NCI-H2196 treated with DMSO at 0.1 percent for 48 hours (cell line): ENCODE measurements at regions not wholly inside any gene's neighbourhood (a gene's known extent, or its start where the extent isn't known, plus 50 kb on each side); places are given as distances from the start of the nearest gene placed in this dataset.

Experiments used
- DNase-seq: peaks from one replicate; lab custom pipeline; 2025; ENCODE audit not compliant: unreplicated experiment; lab: John Stamatoyannopoulos, UW

DNA sequence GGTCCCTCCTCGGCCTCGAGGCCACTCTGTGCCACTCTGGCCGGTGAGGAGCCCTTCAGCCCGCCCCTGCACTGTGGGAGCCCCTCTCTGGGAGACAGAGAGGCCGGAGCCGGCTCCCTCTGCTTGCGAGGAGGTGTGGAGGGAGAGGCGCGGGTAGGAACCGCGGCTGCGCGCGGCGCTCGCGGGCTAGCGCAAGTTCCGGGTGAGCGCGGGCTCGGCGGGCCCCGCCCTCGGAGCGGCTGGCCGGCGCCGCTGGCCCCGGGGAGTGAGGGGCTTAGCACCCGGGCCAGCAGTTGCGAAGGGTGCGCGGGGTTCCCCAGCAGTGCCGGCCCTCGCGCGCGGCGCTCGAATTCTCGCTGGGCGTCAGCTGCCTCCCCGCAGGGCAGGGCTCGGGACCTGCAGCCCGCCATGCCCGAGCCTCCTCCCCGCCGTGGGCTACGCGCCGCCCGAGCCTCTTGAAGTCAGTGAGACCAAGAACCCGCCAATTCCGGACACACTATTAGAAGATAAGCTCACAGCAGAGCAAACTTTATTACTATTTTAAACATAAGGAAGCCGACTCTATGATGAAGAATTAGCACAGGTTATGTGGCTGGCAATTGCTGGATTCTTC, 825.8 kb upstream of the FANCL start:
- no peak for DNase-seq

DNA sequence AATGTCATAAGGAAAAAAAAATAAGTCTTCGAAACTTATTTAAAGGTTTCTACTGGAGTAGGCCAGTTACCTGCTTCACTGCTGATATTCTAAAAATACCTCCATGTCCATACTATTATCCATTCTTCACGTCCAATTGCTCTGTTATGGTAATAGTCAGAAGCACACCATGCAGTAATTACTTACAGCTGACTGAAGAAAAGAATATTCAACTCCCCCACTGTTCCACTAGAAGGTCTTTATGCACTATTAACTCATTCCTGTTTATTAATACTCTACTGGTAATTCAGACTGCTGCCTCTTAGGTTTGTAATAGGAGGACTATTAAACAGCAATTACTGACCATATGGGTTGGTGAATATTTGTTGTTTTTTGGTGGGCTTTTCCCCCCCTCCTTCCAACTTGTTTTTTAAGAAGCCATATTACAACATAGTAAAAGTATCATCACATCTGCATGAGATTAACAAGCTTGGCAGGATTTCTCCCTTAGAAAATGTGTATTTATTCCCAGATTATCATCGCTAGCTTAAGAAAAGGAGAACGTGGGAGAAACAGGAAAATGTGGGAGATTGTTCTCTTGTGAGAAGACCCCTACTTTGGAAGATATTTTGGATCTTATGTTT, 806.4 kb upstream of the FANCL start:
- DNase-seq = no peak

DNA sequence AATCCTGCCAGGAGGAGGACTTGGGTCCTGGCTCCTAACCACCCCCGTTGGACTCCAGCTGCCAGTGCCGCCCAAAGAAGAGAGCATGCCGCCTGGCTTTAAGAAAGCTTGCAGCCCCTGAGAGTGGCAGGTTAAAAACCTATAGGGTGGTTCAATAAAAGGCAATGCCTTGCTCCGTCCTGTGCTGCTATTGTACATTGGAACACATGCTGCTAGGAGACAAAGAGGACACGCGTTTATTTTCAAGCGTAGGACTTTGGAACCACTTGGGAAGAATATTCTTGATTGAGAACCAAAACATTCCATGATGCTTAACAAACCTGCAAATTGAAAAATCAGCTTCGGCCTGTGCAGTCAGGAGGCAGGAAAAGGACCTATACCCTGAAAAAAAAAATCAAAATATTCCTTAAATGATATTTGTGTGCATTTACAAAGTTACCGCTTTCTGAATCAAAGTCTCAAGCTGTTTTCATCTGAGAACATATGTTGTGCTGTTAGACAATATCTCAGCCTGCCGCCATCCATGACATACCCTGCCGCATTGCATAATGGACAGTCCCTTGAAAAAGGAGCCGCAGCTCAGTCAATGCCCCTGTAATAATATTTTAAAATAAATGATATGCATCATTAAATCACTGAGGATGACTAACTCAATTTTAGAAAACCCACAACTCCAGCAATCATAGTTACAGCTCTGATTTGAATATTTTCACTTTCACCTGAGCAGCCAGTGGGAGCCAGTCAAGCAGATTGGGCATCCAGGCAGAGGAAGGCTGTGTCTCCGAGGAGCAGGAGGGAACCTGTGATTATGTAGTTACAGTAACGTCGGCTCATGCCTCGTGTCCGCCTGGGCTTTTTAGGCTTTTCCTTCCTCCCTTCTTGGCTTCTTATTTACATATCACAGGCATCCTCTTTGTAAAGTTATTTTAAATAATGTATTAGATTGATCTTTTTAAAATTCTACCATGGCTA, 805.6 kb upstream of the FANCL start:
- no peak for DNase-seq

DNA sequence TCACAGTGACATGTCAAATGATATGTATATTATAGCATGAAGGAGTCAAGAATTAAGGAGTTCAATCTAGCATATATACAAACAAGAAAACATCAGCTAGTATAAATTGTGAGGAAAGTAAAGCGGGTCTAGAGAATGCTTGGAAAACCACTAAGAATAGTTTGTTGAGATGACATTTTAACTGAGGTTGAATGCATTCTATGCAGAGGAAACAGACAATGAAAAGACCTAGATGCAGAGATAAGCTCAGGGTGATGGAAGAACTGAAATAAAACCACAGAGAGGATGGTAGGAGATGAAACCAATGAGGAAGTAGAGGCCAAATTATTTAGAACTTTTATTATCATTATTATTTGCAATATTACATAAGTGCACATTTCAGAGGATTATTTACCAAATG, 803.6 kb upstream of the FANCL start:
- no peak for DNase-seq

DNA sequence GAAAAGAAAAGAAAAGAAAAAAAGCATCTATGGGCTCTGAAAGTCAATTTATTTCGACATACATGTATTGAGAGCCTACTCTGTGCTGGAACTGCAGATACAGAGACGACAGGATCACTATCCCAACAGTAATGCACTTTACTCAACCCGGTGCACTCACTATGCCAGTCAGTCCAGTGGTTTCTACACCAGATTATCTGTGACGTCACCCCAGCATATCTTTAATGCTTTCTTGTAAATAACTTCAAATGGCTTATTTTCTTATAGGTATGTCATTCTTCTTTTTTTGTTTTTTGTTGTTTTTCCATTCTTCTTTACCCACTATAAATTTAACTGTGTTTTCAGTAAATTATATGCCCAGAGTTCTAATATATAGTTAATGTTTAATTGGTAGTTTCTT, 800.0 kb upstream of the FANCL start:
- no peak for DNase-seq

DNA sequence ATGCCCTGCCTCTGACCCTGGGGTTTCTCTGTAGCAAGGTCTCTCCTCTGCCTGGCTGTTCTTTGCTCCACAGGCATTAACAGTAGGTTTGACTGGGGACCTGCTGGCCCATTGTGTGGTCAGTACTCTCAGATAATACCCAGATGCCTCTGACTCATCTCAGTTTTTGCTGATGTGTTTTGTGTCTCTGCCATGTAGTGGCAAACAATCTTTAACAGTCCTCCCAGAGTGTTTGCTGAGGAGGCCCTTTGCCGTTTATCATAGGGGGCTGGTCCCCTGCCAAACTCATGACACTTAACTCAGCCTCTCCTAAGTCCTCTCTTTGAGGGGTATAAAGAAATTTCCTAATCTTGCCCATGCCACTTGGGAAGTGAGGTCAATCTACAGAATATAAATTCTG, 793.7 kb upstream of the FANCL start:
- DNase-seq = no peak

DNA sequence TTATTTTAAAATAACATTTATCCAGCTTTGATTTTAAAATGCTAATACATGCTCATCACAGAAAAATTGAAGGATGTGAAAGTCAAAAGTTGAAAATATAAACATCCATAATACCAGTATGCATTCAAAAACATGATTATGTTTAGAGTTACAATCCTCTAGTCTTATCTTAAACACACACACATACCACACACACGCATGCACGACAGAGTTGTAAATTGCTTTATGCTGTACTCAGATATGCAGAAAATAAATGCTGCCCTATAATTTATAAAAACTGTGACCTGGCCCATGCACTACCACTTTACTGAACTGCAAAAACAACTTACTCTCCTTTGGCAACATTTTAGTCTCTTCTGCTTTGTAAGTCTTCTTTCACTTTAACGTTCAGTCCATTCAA, 793.0 kb upstream of the FANCL start:
- DNase-seq = no peak

DNA sequence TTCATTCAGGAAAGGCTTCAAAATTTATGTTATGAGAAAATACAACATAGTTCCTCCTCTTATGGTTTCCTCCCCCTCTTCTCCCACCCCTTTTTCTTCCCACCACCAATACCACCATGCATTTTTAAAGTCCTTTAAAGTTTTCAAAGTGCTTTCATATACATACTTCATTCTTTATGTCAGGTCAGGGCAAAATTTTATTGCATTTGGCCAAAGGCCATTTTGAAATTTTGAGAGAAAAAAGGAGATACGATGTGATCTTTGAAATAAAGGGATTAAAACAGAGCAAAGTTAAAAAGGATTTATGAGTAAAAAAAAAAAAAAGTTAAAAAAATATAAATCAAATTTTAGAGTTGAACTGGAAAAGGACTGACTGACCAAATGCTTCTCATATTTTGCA, 792.5 kb upstream of the FANCL start:
- DNase-seq = no peak

DNA sequence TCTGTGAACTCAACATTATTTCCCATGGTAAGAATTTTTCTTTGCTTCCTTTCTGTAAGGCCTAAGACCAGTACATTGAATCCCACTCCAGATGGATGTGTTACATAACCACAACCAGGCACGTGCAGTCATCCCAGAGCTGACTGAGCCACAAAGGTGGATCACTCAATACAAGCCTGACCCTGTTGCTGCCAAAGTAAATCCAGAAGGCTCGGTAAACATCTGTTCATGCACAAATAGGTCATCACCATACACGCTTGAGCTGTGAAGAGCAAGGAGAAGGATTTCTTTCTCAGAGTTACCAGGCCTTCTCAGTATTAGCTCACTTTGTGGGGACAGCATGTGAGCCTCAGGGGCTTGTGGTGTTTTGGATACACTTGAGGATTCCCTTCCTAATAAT, 791.4 kb upstream of the FANCL start:
- no peak for DNase-seq

DNA sequence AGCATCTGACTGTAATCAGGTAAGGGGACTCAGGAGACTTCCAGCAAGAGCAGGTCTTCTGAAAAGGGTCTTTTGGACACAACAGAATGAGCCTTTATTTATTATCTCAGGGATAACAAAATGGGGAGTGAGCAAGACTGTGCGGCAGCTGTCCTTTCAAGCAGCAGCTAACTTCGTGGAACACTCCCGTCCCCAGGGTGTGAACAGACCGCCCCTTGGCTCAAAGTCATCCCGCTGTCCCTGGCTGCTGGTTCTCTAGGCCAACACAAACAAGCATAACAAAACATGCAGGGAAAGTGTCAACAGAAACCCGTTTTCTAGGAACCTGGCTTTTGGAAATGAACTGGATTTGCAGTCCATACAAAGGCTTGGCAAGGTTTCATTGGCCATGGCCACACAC, 787.9 kb upstream of the FANCL start:
- no peak for DNase-seq

DNA sequence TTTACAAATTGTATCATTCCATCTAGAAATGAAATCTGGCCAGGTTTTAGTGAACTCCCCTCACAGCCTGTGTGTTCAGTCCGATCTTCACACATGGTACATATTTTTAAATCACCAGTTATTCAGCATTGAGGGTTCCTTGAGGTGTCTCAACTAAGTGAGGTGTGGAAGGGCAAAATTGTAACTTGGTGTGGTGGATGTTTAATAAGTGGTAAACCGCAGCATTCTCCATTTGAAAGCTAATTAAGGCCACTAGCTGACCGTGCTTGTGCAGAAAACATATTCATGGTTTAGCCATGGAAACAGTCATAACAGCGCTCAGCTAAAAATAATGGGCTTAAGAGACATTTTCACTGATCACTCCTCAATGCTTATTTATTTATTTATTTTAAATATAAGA, 786.2 kb upstream of the FANCL start:
- no peak for DNase-seq

DNA sequence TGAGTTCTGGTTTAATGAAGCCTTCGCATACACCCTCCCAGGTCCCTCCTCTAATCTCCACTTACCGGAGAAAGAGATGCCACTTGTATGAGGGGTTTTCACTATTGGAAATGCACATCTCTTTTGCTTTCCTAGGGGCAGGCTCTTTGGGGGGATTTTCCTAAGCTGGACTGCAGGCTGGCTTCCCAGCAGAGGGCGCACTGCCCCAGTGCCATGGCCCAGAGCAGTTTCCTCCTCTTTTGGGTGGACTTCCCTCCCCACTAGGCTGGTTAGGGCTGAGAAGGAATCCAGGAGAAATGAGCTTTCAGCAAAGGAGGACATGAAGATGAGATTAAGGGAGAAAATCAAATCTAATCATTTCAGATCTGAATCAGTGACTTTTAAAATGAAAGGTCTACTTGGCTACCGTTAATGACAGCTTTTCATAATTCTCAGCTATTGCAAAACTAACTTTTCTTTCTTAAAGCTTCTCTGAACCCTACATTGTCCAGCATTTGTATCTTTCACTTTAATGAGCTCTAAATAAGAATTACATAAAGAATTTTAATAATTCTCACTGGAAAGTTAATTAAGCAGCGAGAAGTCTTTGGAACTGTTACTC, 784.1 kb upstream of the FANCL start:
- DNase-seq = no peak

DNA sequence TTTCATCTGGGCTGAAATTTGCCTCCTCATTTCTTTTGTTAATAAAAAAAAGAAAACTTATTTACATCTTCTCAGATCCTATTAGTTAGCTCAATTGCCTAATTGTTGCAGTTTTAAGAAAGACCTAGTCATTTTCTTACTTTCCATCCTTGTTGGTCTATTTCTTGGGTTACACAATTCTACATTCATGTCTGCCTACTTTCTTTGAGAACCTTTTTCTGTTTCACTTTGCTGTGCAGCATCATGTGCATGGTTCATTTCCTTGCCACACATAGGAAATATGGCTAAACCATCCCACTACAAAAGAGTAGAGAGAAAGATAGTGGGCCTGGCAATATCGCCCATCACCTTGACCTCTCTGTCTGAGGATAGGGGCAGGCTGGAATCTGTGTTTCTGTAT, 780.7 kb upstream of the FANCL start:
- no peak for DNase-seq

DNA sequence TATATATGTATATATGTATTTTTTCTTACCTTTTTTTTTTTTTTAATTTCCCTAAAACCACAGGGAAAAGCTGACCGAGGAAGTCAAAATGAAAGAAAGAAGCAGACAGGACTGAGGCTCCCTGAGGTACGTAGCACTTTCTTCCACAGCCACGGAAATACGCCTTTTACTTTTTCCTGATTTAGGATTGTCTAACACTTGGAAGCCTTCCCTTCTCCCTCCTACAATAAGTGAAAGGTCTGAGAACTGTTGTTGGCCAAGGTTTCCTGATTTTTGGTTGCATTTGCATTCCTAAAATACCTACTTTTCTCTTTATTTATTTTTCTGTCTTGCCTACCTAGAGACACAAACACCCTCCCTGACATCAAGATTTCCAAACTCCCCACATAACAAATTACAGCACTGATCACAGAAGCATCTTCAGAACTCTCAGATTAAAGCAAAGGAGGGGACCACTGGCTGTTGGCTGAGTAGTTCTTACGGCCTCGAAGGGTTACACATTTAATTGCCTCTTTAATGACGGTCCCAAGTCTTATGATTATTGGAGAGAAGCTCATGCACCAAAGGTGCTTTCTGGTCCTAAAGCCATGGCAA, 778.5 kb upstream of the FANCL start:
- no peak for DNase-seq

DNA sequence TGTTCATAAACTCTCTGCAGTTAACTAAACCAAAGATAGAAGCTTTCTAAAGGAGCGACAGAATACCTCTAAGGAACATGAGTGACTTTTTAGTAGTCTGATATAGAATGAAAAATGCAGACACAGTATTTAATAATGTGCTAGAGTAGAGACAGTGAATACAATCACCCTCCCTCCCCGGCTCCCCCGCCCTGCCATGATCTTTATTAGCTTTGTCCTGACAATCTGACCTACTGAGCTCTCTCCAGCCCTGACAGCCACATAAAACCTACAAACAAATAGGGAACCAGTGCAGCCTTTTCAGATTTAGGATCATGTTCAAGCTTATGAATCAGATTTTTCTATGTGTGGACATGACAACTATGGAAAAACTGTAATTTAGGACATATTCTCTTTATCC, 777.6 kb upstream of the FANCL start:
- DNase-seq = no peak

DNA sequence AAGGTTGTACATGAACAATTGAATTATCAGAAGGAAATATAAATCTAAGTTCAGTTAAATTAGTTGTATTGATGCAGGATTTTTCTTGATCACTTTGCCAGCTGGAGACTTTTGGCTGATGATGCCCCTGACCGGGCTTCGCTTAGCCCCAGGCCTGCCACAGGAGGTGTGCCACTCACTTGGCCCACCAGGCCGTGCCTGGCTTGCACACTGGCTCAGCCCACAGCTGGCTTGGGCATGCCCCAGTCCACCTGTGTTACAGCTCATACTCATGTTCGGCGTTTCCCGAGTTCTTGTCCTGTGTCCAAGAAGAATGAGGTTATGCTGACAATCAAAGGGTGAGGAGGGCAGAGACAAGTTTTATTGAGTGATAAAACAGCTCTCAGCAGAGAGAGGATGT, 773.9 kb upstream of the FANCL start:
- no peak for DNase-seq

DNA sequence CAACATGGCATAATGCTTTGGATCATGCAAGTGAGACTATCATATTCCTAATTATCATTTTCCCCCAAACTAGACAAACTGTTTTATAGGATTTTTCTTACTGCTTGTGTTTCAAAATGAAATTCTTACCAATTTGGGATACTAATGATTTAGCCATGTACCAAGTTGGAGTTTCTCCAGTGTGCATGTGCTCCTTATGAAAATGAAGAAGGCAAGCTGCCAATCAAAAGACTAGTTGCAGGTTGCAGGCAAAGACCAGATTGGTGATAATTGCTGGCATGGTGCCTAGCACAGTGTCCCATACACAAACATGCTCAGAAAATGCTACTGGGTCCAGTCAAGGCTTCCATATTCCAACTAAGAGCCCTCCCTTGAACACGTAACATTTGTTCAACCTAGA, 771.8 kb upstream of the FANCL start:
- no peak for DNase-seq

DNA sequence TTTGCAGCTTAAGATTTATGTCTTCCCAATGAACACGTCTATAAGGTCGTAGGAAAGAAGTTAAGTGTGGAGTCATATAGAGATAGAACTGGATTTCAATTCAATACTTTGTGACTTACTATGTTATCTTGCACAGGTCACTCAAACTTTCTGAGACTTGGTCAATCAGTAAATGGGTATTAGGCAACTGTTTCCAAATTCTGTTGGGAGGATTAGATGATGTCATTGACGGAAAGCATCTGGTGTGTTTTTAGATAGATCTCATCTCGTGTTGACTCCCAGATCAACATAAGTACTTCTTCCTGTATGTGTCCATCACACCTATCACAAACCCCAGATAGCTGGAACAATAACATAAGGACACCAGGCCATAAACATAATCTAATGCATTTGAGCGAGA, 771.1 kb upstream of the FANCL start:
- DNase-seq = no peak

DNA sequence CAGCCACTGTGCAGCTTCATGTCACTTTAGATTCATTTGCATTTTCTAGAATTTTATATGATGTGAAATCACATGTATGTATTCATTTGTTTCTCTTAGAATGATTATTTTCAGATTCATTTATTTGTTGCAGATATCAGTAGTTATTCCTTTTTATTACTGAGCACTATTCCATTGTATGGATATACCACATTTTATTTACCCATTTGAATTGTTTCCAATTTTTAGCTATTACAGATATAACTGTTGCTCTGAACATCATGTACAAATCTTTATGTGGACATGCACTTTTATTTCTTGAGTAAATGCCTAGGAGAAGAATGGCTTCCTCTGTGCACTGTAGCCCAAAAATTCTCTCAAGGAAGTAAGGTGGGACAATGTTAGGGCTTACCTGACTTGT, 767.8 kb upstream of the FANCL start:
- DNase-seq = no peak

DNA sequence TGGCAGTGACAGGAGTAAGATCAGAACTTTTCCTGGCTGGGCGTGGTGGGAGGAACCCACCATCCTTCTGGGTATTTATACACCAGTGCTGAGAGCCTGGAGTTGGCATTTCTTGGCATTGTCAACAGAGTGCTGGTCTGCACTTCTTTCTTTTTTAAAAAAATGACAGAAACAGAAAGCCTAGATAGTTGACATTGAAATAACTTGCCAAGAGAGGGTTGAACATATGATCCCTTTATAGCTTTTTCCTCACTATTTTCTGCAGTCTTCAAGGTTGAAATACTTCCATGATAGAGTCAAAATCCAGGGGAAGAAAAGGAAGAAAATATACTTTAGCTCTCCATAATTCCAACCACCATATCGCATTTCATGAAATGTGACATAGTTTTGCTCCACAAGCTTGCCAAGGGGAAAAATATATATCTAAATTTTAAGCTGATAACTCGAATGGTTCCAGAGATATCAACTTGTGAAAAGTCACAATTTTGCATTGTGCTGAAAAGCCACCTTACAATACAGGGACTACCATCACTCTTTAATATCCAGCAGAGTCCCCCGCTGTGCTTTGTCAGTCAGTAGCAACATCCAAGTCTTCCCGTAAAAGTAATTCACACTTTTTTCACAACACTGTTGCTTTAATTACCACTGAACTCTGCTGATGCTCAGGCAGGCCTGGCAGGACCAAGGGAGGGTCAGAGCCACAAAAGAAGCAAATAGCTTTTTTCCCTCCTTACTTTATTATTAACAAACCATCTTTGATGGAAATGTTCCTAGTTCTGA, 764.9 kb upstream of the FANCL start:
- DNase-seq = no peak

DNA sequence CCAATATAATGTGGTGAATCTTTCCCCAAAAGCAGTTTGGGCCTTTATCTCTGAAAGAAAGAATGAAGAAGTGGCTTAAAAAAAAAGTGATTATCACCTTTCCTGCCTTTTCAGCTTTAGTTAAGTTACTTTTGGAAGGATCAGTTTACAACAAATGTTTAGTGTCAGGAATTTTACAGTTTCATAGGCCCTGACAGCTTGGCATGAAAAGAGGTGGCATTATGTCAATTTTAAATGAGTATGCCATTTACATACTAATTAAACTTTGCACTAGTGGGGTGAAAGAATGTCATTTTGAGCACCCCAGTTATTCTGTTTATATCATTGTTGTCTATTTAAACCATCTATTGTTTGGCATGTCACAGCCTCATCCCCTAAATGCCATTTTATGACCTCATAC, 763.5 kb upstream of the FANCL start:
- DNase-seq = no peak
